ENCODE measurements at regions not wholly inside any gene's neighbourhood (a gene's known extent, or its start where the extent isn't known, plus 50 kb on each side); places are given as distances from the start of the nearest gene placed in this dataset.

GRCh38 chr11:134677397-134677822 is 265.4 kb upstream of the B3GAT1 start:
- no peak for DNase-seq

GRCh38 chr11:134676516-134677287 is 264.7 kb upstream of the B3GAT1 start:
- no peak for DNase-seq

- DNase-seq, result no peak
Observed at GRCh38 chr11:134675983-134676382, 263.9 kb upstream of the B3GAT1 start.

- DNase-seq, result no peak
Observed at GRCh38 chr11:134674974-134675373, 262.9 kb upstream of the B3GAT1 start.

GRCh38 chr11:134670961-134671370 is 258.9 kb upstream of the B3GAT1 start:
- no peak for DNase-seq

GRCh38 chr11:134670247-134670782 is 258.3 kb upstream of the B3GAT1 start:
- DNase-seq, result no peak

- DNase-seq, result no peak
Observed at GRCh38 chr11:134669796-134670195, 257.8 kb upstream of the B3GAT1 start.

- no peak for DNase-seq
Observed at GRCh38 chr11:134668796-134669195, 256.8 kb upstream of the B3GAT1 start.

GRCh38 chr11:134668076-134668475 is 256.0 kb upstream of the B3GAT1 start:
- no peak for DNase-seq

GRCh38 chr11:134667505-134667904 is 255.5 kb upstream of the B3GAT1 start:
- no peak for DNase-seq

GRCh38 chr11:134667175-134667500 is 255.1 kb upstream of the B3GAT1 start:
- no peak for DNase-seq

- DNase-seq, result no peak
Observed at GRCh38 chr11:134666273-134667174, 254.5 kb upstream of the B3GAT1 start.

- DNase-seq, result no peak
Observed at GRCh38 chr11:134665571-134666270, 253.7 kb upstream of the B3GAT1 start.

GRCh38 chr11:134665188-134665535 is 253.1 kb upstream of the B3GAT1 start:
- no peak for DNase-seq

GRCh38 chr11:134664447-134665187 is 252.6 kb upstream of the B3GAT1 start:
- DNase-seq, result no peak

- DNase-seq, result no peak
Observed at GRCh38 chr11:134663506-134664313, 251.7 kb upstream of the B3GAT1 start.

- no peak for DNase-seq
Observed at GRCh38 chr11:134662629-134663360, 250.8 kb upstream of the B3GAT1 start.

- no peak for DNase-seq
Observed at GRCh38 chr11:134661660-134662059, 249.6 kb upstream of the B3GAT1 start.

GRCh38 chr11:134660416-134660815 is 248.4 kb upstream of the B3GAT1 start:
- DNase-seq, result no peak

GRCh38 chr11:134659882-134660281 is 247.8 kb upstream of the B3GAT1 start:
- DNase-seq, result no peak
